C4-2B (cell line): ENCODE measurements at regions not wholly inside any gene's neighbourhood (a gene's known extent, or its start where the extent isn't known, plus 50 kb on each side); places are given as distances from the start of the nearest gene placed in this dataset.

ENCODE experiments used
- H3K27ac ChIP-seq: fragments of 450-650 bp; 2 replicates; pipeline ENCODE4 v1.5.1; 2017
- ZFX ChIP-seq: fragments of 450-650 bp; IDR thresholded peaks from 2 replicates; pipeline ENCODE4 v1.6.1; 2017
- TF ChIP-seq, protein P1 (sequence below): fragments of 450-650 bp; conservative IDR thresholded peaks from 2 replicates; pipeline ENCODE4 v1.5.1; 2017; ENCODE audit warnings: mild to moderate bottlenecking

DNA sequence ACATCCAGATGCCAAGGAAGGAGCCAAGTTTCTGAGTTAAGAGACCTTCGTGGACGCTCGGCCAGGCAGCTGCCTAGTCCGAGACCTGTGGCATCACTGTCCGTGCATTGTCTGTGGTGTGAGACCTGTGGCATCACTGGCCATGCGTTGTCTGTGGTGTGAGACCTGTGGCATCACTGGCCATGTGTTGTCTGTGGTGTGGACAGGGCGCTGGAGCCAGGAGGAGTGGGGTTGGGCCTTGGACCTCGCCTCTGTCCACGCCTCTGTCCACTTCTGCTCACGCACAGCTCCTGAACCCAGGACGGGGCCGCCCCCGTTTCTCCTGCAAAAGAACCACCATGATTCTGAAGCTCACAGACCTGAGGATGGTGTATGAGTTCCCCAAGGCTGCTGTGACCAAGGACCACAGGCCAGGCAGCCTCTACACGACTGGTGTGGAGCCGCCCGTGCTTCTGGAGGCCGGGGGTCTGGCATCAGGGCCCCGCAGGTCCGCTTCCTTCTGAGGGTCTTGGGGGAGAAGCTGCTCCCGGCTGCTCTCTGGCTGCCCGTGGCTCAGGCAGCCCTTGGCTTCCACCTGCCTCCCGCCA, 1218.3 kb downstream of the BRD1 start:
- TF ChIP-seq, protein P1, sequence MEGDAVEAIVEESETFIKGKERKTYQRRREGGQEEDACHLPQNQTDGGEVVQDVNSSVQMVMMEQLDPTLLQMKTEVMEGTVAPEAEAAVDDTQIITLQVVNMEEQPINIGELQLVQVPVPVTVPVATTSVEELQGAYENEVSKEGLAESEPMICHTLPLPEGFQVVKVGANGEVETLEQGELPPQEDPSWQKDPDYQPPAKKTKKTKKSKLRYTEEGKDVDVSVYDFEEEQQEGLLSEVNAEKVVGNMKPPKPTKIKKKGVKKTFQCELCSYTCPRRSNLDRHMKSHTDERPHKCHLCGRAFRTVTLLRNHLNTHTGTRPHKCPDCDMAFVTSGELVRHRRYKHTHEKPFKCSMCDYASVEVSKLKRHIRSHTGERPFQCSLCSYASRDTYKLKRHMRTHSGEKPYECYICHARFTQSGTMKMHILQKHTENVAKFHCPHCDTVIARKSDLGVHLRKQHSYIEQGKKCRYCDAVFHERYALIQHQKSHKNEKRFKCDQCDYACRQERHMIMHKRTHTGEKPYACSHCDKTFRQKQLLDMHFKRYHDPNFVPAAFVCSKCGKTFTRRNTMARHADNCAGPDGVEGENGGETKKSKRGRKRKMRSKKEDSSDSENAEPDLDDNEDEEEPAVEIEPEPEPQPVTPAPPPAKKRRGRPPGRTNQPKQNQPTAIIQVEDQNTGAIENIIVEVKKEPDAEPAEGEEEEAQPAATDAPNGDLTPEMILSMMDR, result no peak
- no peak for TF ChIP-seq ZFX
- no peak overlapping the region for H3K27ac ChIP-seq

DNA sequence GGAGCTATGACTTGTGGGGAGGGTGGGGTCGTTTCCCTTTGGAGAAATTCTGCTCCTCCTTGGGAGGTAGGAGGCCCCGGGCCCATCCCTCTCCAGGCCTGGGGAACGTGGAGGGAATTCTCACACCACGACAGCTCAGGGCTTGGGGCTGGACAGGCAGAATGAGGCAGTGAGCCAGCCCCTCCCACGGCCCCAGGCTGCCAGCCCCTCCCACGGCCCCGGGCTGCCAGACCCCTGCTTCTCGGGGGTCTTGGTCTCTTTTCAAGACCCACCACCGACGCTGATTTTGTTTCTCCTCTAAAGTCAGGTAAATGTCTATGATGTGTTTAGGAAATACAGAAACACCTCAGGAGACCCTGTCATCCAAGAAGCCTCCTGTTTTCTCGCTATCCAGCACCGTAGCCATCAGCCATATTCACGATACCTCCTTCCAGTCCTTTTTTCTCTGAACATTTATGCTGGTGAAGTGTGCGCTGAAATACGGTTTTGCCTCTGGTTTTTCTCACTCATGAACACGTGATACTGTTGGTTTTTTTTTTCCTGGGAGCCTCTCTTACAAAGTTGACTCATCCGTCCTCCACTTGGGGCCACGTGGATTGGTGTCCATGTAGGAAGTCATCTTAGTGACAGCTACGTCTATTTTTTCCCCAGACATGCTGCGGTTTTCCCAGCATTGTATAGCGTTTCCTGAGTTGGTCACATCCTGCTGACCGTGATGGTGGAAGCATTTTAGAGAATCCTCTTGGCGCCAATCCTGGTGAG, 1219.6 kb downstream of the BRD1 start:
- H3K27ac ChIP-seq, result no peak overlapping the region
- no peak for TF ChIP-seq ZFX
- TF ChIP-seq, protein P1, result no peak

DNA sequence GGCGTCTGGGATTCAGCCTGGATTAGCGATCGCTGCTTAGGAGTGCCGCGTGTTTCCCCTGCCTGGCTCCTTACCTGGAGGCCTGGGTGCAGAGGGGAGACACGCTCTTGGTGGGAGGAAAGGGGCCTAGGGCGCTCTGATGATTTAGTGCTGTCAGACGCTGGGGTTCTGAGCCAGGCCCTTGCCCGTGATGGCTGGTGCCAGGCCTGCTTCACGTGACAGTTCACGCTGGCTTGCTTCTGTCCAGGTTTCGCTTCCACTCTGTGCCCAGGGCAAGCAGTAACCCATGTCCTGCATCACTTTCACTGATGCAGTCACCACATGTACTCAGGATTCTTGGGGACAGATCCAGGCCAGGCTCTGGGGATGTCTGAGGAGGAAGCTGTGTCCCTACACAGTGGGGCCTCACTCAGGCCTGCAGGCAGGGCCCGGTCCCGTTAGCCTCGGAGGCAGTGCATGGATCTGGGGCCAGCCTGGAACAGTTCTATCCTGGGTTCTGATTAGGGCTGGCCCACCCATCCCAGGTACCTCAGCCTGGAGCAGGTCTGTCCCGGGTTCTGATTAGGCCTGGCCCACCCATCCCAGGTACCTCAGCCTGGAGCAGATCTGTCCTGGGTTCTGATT, 1220.9 kb downstream of the BRD1 start:
- H3K27ac ChIP-seq, result no peak overlapping the region
- TF ChIP-seq, protein P1, result no peak
- TF ChIP-seq ZFX, result no peak

DNA sequence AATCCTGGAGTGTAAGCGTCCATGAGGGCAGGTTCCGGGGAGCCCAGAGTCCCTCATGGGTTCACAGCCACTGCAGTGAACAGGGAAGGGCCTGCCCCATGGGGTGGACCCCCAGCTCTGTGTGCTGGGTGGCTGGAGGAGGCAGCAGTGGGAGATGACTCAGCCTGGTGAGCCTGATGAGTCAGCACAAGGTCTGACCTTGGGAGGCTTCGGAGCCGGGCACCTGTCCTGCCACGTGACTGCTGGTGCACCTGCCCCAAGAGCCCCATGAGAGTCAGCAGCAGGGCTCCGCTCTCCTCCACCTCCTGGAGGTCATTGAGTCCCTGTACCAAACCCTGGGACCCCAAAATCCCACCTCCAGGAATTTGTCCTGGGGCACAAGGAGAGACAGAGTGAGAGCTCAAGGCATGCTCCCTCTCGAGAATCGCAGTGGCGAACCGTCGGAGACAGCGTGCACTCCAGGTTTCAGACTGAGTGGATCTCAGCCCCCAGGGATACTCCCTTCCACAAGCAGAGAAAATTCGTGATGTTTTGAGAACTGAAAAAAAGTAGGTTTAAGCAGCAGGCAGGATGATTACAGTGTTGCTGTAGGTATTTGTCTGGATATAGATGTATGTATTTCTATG, 1221.7 kb downstream of the BRD1 start:
- no peak overlapping the region for H3K27ac ChIP-seq
- TF ChIP-seq, protein P1, result no peak
- TF ChIP-seq ZFX, result no peak

DNA sequence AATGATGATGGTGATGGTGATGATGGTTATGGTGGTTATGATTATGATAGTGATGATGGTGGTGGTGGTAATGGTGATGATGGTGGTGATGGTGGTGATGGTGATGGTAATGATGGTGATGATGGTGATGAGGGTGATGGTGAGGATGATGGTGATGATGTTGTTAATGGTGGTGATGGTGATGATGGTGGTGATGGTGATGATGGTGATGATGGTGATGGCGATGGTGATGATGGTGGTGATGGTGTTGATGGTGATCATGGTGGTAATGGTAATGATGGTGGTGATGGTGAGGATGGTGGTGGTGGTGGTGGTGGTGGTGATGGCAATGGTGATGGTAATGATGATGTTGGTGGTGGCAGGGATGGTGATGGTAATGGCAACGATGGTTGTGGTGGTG, 1222.5 kb downstream of the BRD1 start:
- no peak overlapping the region for H3K27ac ChIP-seq
- no peak for TF ChIP-seq ZFX
- TF ChIP-seq, protein P1, result no peak

DNA sequence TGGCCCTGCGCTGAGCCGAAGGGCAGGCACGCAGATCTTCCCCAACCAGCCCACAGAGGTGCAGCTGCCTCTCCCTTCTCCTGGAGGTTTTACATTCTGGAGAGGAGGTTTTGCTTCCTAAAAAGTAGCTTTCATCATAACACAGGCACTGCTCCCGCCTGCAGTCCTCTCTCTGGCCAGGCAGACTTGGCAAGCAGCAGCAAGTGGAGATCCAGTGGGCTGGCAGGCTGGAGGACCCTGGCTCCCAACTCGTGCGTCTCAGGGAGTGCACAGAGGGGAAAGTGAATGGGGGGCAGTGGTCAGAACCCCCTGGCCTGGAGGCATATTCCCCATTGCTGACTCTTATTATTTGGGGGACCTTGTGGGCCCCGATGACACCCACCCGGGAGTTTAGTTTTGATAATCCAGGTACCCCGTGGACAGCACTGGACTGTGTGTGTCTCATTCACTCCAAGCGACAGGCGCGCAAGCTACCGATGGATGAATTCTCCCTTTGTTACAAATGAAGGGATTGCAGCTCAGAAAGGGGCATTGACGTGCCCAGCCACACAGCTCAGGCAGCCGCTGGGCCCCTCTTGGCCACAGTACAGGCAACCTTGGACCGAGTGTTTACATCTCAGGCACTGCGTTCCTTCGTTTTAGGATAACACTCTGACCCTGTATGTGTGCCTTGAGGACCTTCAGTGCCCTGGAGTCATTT, 1223.9 kb downstream of the BRD1 start:
- no peak overlapping the region for H3K27ac ChIP-seq
- TF ChIP-seq, protein P1, result no peak
- TF ChIP-seq ZFX, result no peak
